ENCODE measurements at regions not wholly inside any gene's neighbourhood (a gene's known extent, or its start where the extent isn't known, plus 50 kb on each side); places are given as distances from the start of the nearest gene placed in this dataset.

DNA sequence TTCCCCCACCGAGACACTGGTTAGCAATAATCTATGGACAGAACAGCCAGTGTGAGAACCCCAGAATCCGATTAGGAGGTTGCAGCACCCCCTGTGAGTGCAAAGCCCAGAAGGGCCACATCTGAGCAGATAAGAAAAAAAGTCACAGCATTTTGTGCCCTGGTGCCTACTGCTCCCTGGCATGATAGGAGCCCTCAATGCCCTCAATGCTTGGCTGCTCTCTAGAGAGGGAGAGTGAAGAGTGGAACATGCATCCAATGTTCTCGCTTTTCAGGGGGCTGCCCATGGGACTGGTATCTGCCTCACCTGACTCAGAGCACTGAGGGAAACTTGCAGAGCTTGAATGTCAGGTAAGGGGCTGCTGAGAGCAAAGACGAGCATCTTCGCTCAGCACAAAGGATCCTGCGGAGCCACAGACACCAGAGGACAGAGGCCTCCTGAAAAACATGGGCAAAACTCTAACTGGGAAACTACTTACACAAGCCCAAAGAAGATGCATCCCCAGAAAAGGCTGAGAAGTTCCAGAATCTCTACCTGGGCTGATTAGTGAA is 98.0 kb upstream of the FAM20C start:
- TF ChIP-seq, protein P1, sequence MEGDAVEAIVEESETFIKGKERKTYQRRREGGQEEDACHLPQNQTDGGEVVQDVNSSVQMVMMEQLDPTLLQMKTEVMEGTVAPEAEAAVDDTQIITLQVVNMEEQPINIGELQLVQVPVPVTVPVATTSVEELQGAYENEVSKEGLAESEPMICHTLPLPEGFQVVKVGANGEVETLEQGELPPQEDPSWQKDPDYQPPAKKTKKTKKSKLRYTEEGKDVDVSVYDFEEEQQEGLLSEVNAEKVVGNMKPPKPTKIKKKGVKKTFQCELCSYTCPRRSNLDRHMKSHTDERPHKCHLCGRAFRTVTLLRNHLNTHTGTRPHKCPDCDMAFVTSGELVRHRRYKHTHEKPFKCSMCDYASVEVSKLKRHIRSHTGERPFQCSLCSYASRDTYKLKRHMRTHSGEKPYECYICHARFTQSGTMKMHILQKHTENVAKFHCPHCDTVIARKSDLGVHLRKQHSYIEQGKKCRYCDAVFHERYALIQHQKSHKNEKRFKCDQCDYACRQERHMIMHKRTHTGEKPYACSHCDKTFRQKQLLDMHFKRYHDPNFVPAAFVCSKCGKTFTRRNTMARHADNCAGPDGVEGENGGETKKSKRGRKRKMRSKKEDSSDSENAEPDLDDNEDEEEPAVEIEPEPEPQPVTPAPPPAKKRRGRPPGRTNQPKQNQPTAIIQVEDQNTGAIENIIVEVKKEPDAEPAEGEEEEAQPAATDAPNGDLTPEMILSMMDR (IDR thresholded peaks at IDR 0.05; ENCODE audit: insufficient read depth, low read depth, low read length) = no peak
- TF ChIP-seq EZH2 (IDR thresholded peaks at IDR 0.05; ENCODE audit: insufficient read depth, low read length) = no peak
